AG10803 (cell line): ENCODE measurements at regions not wholly inside any gene's neighbourhood (a gene's known extent, or its start where the extent isn't known, plus 50 kb on each side); places are given as distances from the start of the nearest gene placed in this dataset.

ENCODE experiments used
- DNase-seq: peaks from one replicate; pipeline ENCODE4 v3.0.0; 2010; ENCODE audit warnings: low read depth
- H3K4me3 ChIP-seq: 2 replicates; pipeline ENCODE4 v1.5.1; 2011; ENCODE audit warnings: mild to moderate bottlenecking, low read length, control low read depth
- TF ChIP-seq, protein P1 (sequence below): conservative IDR thresholded peaks from 2 replicates; pipeline ENCODE4 v1.5.1; 2011; ENCODE audit warnings: mild to moderate bottlenecking, low read length, control low read depth, inconsistent platforms

DNA sequence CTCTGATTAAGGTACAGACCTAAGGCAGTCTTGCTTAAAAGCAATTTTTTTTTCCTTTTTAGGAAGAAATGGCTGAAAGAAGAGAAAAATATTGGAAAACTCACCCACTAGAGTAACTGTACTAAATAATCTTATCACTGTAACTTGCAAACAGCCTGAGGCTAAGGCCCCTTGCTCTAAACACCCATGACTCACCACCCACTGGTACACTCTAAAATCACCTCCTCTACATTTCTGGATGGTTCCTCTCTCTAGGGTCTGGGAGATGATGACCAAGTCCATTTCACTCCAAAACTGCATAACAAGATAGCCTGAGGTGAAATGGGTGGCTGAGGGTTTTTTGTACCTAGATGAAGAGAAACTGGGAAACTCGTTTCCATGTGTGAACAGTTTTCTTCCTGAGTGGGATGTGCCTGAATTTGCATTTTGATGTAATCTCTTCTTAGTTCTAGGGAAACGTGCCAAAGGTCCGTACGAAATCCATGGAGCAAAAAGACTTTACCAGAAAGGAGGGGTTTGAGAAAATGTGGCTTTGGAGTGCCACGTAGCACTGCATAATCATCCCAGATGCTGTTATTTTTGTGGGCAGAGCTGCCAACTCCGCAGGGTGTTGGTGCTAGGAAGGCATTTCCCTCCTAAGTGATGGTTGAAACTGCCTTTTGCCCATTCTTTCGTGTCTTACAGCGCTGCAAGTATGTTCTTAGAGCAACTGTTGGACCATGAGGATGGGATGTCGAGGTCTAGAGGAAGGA lies 113.5 kb upstream of the C10orf90 start:
- DNase-seq = no peak
- no peak overlapping the region for H3K4me3 ChIP-seq
- TF ChIP-seq, protein P1, sequence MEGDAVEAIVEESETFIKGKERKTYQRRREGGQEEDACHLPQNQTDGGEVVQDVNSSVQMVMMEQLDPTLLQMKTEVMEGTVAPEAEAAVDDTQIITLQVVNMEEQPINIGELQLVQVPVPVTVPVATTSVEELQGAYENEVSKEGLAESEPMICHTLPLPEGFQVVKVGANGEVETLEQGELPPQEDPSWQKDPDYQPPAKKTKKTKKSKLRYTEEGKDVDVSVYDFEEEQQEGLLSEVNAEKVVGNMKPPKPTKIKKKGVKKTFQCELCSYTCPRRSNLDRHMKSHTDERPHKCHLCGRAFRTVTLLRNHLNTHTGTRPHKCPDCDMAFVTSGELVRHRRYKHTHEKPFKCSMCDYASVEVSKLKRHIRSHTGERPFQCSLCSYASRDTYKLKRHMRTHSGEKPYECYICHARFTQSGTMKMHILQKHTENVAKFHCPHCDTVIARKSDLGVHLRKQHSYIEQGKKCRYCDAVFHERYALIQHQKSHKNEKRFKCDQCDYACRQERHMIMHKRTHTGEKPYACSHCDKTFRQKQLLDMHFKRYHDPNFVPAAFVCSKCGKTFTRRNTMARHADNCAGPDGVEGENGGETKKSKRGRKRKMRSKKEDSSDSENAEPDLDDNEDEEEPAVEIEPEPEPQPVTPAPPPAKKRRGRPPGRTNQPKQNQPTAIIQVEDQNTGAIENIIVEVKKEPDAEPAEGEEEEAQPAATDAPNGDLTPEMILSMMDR = no peak

DNA sequence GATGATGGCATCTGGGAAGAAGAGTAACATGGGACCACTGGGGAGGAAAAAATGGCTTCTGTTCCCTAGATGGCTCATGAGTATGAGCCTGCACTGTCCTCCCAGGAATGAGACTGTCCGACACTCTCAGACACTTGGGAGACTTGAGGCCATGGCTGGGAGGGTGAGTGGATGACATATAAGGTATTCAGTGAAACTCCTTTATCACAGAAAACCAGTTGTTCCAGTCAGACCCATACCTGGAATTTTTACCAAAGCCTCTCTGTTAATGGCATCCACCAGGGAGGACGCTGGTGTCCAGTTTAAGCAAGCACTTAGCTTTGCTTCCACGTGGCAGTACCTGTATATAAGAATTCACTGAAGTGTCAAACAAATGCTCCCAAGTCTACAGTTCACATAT lies 116.7 kb upstream of the C10orf90 start:
- DNase-seq = no peak
- no peak overlapping the region for H3K4me3 ChIP-seq
- TF ChIP-seq, protein P1 = no peak

DNA sequence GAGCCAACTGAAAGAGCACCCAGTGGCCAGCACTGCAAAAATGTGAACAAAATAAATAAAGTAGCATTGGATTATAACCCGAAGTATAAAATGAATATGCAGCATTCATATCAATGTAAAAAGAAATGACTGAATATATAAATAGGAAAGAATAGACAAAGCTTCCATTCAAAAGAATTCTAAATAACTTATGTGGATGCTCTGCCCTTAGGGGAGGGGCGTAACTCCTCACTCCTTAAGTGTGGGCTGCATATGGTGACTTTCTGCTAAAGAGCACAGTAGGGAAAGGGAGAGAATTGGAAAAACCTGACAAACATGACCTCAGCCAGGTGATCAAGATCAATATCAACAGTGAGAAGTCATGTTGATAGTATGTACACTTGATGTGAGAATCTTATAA lies 109.9 kb upstream of the DOCK1 start:
- no peak overlapping the region for H3K4me3 ChIP-seq
- DNase-seq = no peak
- TF ChIP-seq, protein P1 = no peak

DNA sequence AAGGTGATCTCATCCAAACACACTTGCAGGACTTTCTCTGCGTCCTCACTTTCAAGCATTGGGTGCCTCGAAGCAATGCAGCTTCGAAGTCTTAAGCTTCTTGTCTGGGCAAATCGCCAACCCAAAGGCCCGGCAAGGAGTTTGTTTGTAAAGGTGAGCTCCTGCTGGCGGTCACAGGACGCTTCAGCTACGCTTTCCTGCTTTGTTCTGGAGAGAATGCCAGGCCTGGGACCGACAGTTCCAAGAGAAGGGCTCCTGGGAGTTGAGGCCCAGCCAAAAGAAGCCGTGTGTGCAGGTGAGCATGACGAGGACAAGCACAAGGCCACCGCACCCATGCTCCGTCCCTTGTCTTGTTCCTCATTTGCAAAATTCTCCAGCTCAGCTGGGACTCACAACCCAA lies 106.6 kb upstream of the DOCK1 start:
- no peak for DNase-seq
- TF ChIP-seq, protein P1 = no peak
- no peak overlapping the region for H3K4me3 ChIP-seq

DNA sequence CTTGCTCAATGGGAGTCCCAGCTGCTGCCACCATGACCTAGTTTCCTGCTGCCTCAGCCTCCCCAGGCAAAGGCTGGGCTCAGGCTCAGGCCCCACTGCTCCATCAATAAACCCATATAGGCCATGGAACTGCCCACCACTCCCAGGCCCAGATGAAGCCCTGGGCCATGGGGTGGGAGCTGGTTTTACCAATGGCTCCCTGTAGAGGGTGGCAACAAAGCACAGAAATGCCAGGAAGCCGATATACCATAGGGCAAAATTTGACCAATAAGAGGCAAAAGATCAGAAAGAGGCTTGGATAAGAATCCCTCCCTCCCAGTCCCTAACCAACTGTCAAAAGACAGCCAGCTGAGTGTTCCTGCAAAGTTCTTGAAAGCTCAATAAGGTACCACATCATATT lies 101.8 kb upstream of the DOCK1 start:
- TF ChIP-seq, protein P1 = no peak
- H3K4me3 ChIP-seq = no peak overlapping the region
- DNase-seq = no peak

DNA sequence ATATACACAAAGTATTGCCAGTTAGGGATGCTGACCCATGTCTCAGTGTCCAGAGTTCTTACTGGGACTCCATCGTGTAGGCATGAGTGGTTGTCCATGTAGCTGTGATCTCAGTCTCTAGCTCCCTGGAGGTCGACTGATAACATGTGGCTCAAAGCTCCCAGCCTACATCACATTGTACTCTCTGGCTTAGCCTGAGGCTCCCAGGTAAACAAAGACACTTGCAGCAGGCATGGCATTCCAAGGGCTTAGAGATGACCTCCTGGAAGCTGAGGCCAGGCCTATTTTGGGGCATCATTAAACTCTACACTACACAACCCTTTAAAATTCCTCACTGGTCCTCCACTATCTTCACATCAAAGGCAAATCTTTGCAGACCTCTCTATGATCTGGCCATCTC lies 100.8 kb upstream of the DOCK1 start:
- no peak for DNase-seq
- H3K4me3 ChIP-seq = no peak overlapping the region
- TF ChIP-seq, protein P1 = no peak

DNA sequence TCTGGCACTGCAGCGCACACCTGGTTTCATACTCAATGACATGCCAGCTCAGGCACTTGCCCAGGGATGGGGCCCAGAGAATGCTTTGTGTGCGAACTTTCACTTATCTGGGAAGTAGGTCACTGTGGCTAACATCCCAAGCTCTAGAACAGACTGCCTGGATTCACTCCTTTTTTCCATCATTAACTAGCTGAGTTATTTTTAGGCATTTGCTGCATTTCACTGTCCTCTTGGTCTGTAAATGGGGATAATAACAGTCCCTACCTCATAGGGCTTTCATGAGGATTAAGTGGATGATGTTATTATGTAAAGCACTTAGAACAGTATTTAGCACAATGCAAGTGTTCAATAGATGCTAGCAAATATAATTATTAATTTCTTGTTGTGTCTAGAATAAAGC lies 98.7 kb upstream of the DOCK1 start:
- no peak overlapping the region for H3K4me3 ChIP-seq
- TF ChIP-seq, protein P1 = no peak
- DNase-seq = no peak
